Esophagus muscularis mucosa (tissue), 4 donors: ENCODE measurements at regions not wholly inside any gene's neighbourhood (a gene's known extent, or its start where the extent isn't known, plus 50 kb on each side); places are given as distances from the start of the nearest gene placed in this dataset.

ENCODE experiments used
- DNase-seq: peaks from one replicate; pipeline ENCODE4 v3.0.0-alpha.2; 2017; ENCODE audit errors: extremely low spot score
- H3K27ac ChIP-seq, 4 donors: fragments of 200-600 bp; sonication (generic); replicated peaks in 1 of 4; 1 replicate in 3 of 4; 2 replicates in 1 of 4; pipeline ENCODE4 v1.5.1; 2016 to 2019; ENCODE audit warnings: mild to moderate bottlenecking in 1 of 4
- H3K27me3 ChIP-seq, 4 donors: fragments of 200-600 bp; sonication (generic); one replicate each; pipeline versions ENCODE4 v1.5.1 to v1.6.0; 2016 to 2019
- H3K36me3 ChIP-seq, 4 donors: fragments of 200-600 bp; sonication (generic); one replicate each; pipeline ENCODE4 v1.5.1; 2016 to 2019
- H3K4me1 ChIP-seq, 4 donors: fragments of 200-600 bp; sonication (generic); one replicate each; pipeline ENCODE4 v1.5.1; 2016 to 2019
- H3K4me3 ChIP-seq, 4 donors: fragments of 200-600 bp; sonication (generic); 1 replicate in 2 of 4; 2 replicates in 2 of 4; pipeline ENCODE4 v1.5.1; 2016 to 2019; ENCODE audit warnings: mild to moderate bottlenecking in 4 of 4, moderate library complexity in 1 of 4
- H3K9me3 ChIP-seq, 4 donors: fragments of 200-600 bp; sonication (generic); 1 replicate in 3 of 4; 2 replicates in 1 of 4; pipeline ENCODE4 v1.5.1; 2016 to 2019
- CTCF ChIP-seq, 3 experiments: fragments of 200-600 bp in 2 of 3; fragments of 450-650 bp in 1 of 3; sonication (generic) in 2 of 3; IDR thresholded peaks; one replicate each; pipeline ENCODE4 v1.5.1; 2017 to 2019; ENCODE audit warnings: antibody characterized with exemption in 3 of 3, mild to moderate bottlenecking in 2 of 3, moderate library complexity in 1 of 3
- EP300 ChIP-seq: sonication (generic); formaldehyde crosslinking; IDR thresholded peaks from one replicate; pipeline ENCODE4 v1.6.1; 2017; ENCODE audit warnings: antibody characterized with exemption
- POLR2A ChIP-seq: fragments of 450-650 bp; IDR thresholded peaks from one replicate; pipeline ENCODE4 v1.6.1; 2017; ENCODE audit warnings: antibody characterized with exemption, moderate library complexity, mild to moderate bottlenecking, low read depth
- POLR2AphosphoS5 ChIP-seq, 2 donors: sonication (generic); formaldehyde crosslinking; IDR thresholded peaks; one replicate each; pipeline ENCODE4 v1.6.1; 2017; ENCODE audit warnings: antibody characterized with exemption in 2 of 2
- WGBS: methylation state at CpG from one replicate; pipeline ENCODE4 v1.1.5; 2018; 5-methylcytosine and 5-hydroxymethylcytosine counted together
- intact Hi-C: fragments of 100-400 bp; cut with DNase I; formaldehyde crosslinking; loops from one replicate; pipeline ENCODE4 v1.15.1; 2023

GRCh38 chr7:47040795-47041347 lies 541.0 kb downstream of the TNS3 start:
- peaks cover 44 to 46% (median 45%) of the 10 kb centered on the region in 4 donors for H3K4me1 ChIP-seq
- WGBS, result 74% methylated on average over 10 of the region's 10 CpGs
- H3K4me3 ChIP-seq, result no peak overlapping the region
- H3K9me3 ChIP-seq, result no peaks in the 10 kb centered on the region
- no peak for TF ChIP-seq POLR2AphosphoS5 (IDR thresholded peaks at IDR 0.05)
- TF ChIP-seq EP300, result no peak
- TF ChIP-seq POLR2A, result no peak
- no peak for TF ChIP-seq CTCF (IDR thresholded peaks at IDR 0.05)
- peak overlapping the region in 1 of 4 donors; percentile 62 for H3K27ac ChIP-seq
- H3K27me3 ChIP-seq, result no peaks in the 10 kb centered on the region
- intact Hi-C loops, result no loop called here
- peak; percentile 60 for DNase-seq
- no peaks in the 10 kb centered on the region for H3K36me3 ChIP-seq

- no peak overlapping the region for H3K4me3 ChIP-seq
- H3K36me3 ChIP-seq, result no peaks in the 10 kb centered on the region
- intact Hi-C loops, result no loop called here
- H3K27ac ChIP-seq, result peak overlapping the region; percentile 47 to 64 (median 62)
- peaks cover 35 to 36% (median 35%) of the 10 kb centered on the region in 4 donors for H3K4me1 ChIP-seq
- H3K9me3 ChIP-seq, result no peaks in the 10 kb centered on the region
- TF ChIP-seq POLR2AphosphoS5 (IDR thresholded peaks at IDR 0.05) (peak in 1 of 2 donors; percentile 36), CTCF (IDR thresholded peaks at IDR 0.05) (no peak), POLR2A (no peak)
- H3K27me3 ChIP-seq, result no peaks in the 10 kb centered on the region
- WGBS, result 15% methylated on average over 1 of the region's 1 CpG
- DNase-seq, result peak; percentile 45
These were observed 542.0 kb downstream of the TNS3 start for GRCh38 chr7:47039904-47040303.

- peak; percentile 70 for DNase-seq
- 66% methylated on average over 6 of the region's 6 CpGs for WGBS
- no peaks in the 10 kb centered on the region for H3K36me3 ChIP-seq
- H3K4me3 ChIP-seq, result no peak overlapping the region
- H3K4me1 ChIP-seq, result peaks cover 27 to 32% (median 29%) of the 10 kb centered on the region in 4 donors
- TF ChIP-seq POLR2A (no peak), EP300 (no peak), CTCF (IDR thresholded peaks at IDR 0.05) (no peak), POLR2AphosphoS5 (IDR thresholded peaks at IDR 0.05) (no peak)
- intact Hi-C loops, result no loop called here
- peak overlapping the region; percentile 47 to 64 (median 62) for H3K27ac ChIP-seq
- no peaks in the 10 kb centered on the region for H3K27me3 ChIP-seq
- no peaks in the 10 kb centered on the region for H3K9me3 ChIP-seq
These were observed 542.7 kb downstream of the TNS3 start for GRCh38 chr7:47039089-47039648.

- Histone ChIP-seq H3K9me3 (no peaks in the 10 kb centered on the region), H3K27ac (peak overlapping the region; percentile 47 to 64 (median 62)), H3K27me3 (no peaks in the 10 kb centered on the region), H3K36me3 (no peaks in the 10 kb centered on the region), H3K4me3 (no peak overlapping the region), H3K4me1 (peaks cover 26 to 32% (median 29%) of the 10 kb centered on the region in 4 donors)
- WGBS, result 90% methylated on average over 5 of the region's 6 CpGs
- intact Hi-C loops, result no loop called here
- no peak for TF ChIP-seq CTCF (IDR thresholded peaks at IDR 0.05)
- TF ChIP-seq EP300, result no peak
- no peak for TF ChIP-seq POLR2A
- no peak for TF ChIP-seq POLR2AphosphoS5 (IDR thresholded peaks at IDR 0.05)
- DNase-seq, result peak; percentile 53
These were observed 543.3 kb downstream of the TNS3 start for GRCh38 chr7:47038621-47039020.

GRCh38 chr7:47037607-47038006 lies 544.3 kb downstream of the TNS3 start:
- H3K4me3 ChIP-seq, result no peak overlapping the region
- H3K27me3 ChIP-seq, result no peaks in the 10 kb centered on the region
- intact Hi-C loops, result no loop called here
- TF ChIP-seq CTCF (IDR thresholded peaks at IDR 0.05), result no peak
- WGBS, result 93% methylated on average over 7 of the region's 7 CpGs
- H3K9me3 ChIP-seq, result no peaks in the 10 kb centered on the region
- peaks cover 26 to 32% (median 29%) of the 10 kb centered on the region in 4 donors for H3K4me1 ChIP-seq
- no peak overlapping the region for H3K27ac ChIP-seq
- H3K36me3 ChIP-seq, result no peaks in the 10 kb centered on the region
- peak; percentile 66 for DNase-seq
